Adrenal gland (tissue), 5 donors: ENCODE measurements at regions not wholly inside any gene's neighbourhood (a gene's known extent, or its start where the extent isn't known, plus 50 kb on each side); places are given as distances from the start of the nearest gene placed in this dataset.

Experiments used
- POLR2A ChIP-seq, 2 donors: fragments of 450-650 bp; IDR thresholded peaks; one replicate each; pipeline ENCODE4 v1.6.1; 2017; ENCODE audit warnings: antibody characterized with exemption in 2 of 2, mild to moderate bottlenecking in 2 of 2, moderate library complexity in 1 of 2
- TF ChIP-seq, protein P1 (sequence below), 6 experiments: fragments of 450-650 bp in 4 of 6; fragments of 200-600 bp in 2 of 6; sonication (generic) in 1 of 6; IDR thresholded peaks; 1 replicate in 5 of 6; 2 replicates in 1 of 6; pipeline versions ENCODE4 v1.5.1 to v1.8.0; 2016 to 2021; ENCODE audit warnings: antibody characterized with exemption in 6 of 6, mild to moderate bottlenecking in 2 of 6, moderate library complexity in 1 of 6
- donor health status: DM: no; HTN: no; CAD: no.

GRCh38 chr4:184541907-184542306, 67.6 kb upstream of the IRF2 start:
- no peak for TF ChIP-seq POLR2A (IDR thresholded peaks at IDR 0.05)
- TF ChIP-seq, protein P1, sequence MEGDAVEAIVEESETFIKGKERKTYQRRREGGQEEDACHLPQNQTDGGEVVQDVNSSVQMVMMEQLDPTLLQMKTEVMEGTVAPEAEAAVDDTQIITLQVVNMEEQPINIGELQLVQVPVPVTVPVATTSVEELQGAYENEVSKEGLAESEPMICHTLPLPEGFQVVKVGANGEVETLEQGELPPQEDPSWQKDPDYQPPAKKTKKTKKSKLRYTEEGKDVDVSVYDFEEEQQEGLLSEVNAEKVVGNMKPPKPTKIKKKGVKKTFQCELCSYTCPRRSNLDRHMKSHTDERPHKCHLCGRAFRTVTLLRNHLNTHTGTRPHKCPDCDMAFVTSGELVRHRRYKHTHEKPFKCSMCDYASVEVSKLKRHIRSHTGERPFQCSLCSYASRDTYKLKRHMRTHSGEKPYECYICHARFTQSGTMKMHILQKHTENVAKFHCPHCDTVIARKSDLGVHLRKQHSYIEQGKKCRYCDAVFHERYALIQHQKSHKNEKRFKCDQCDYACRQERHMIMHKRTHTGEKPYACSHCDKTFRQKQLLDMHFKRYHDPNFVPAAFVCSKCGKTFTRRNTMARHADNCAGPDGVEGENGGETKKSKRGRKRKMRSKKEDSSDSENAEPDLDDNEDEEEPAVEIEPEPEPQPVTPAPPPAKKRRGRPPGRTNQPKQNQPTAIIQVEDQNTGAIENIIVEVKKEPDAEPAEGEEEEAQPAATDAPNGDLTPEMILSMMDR (IDR thresholded peaks at IDR 0.05), result no peak
